Brain microvascular endothelial cell (primary cell): ENCODE measurements at regions not wholly inside any gene's neighbourhood (a gene's known extent, or its start where the extent isn't known, plus 50 kb on each side); places are given as distances from the start of the nearest gene placed in this dataset.
"Not testable (repeated sequence)": the region's sequence is repeated elsewhere in the genome, so short reads cannot be mapped to it uniquely, and the experiment has no call there.

ENCODE experiments used
- DNase-seq: peaks from one replicate; pipeline ENCODE4 v3.0.0-alpha.2; 2020
- H3K27ac ChIP-seq: fragments of 250-450 bp; sonication (Bioruptor Pico); 2 replicates; pipeline ENCODE4 v1.5.1; 2020; ENCODE audit warnings: mild to moderate bottlenecking, moderate library complexity
- H3K27me3 ChIP-seq: fragments of 250-450 bp; sonication (Bioruptor Pico); replicated peaks from 2 replicates; pipeline ENCODE4 v1.5.1; 2020; ENCODE audit warnings: mild to moderate bottlenecking
- H3K36me3 ChIP-seq: fragments of 250-450 bp; sonication (Bioruptor Pico); replicated peaks from 2 replicates; pipeline ENCODE4 v1.5.1; 2020; ENCODE audit warnings: mild to moderate bottlenecking
- H3K4me3 ChIP-seq: 2 replicates; pipeline ENCODE4 v1.5.1; 2011; ENCODE audit warnings: low read depth, mild to moderate bottlenecking, control low read depth, low read length, moderate library complexity
- CTCF ChIP-seq: IDR thresholded peaks from 2 replicates; pipeline ENCODE4 v1.5.1; 2011; ENCODE audit warnings: low read depth, mild to moderate bottlenecking, moderate library complexity, low read length, control low read depth, inconsistent platforms; ENCODE audit errors: missing control alignments
- in situ Hi-C: cut with HindIII; loops from 2 replicates; pipeline ENCODE4 v1.10.0; 2017; ENCODE audit warnings: low sequenced_read_pairs, low pct_ligation_motif_present

GRCh38 chr1:193891788-193892187 is 705.4 kb upstream of the B3GALT2 start:
- in situ Hi-C loops, result no loop called here
- Histone ChIP-seq H3K4me3 (no peak overlapping the region), H3K27me3 (no peaks in the 10 kb centered on the region), H3K27ac (no peak overlapping the region), H3K36me3 (no peaks in the 10 kb centered on the region)
- no peak for DNase-seq
- TF ChIP-seq CTCF, result no peak

- no peak for TF ChIP-seq CTCF
- Histone ChIP-seq H3K27me3 (no peaks in the 10 kb centered on the region), H3K36me3 (no peaks in the 10 kb centered on the region), H3K27ac (no peak overlapping the region), H3K4me3 (no peak overlapping the region)
- DNase-seq, result no peak
- in situ Hi-C loops, result no loop called here
These were observed 704.5 kb upstream of the B3GALT2 start for GRCh38 chr1:193890935-193891334.

GRCh38 chr1:193884848-193885558 is 698.6 kb upstream of the B3GALT2 start:
- no peak for DNase-seq
- H3K27ac ChIP-seq, result no peak overlapping the region
- H3K27me3 ChIP-seq, result no peaks in the 10 kb centered on the region
- no peaks in the 10 kb centered on the region for H3K36me3 ChIP-seq
- no peak overlapping the region for H3K4me3 ChIP-seq
- TF ChIP-seq CTCF, result no peak
- in situ Hi-C loops, result no loop called here

- H3K27me3 ChIP-seq, H3K4me3 ChIP-seq, DNase-seq, in situ Hi-C loops, H3K36me3 ChIP-seq, H3K27ac ChIP-seq: not testable (repeated sequence)
These were observed 691.5 kb upstream of the B3GALT2 start for GRCh38 chr1:193877920-193878319.

GRCh38 chr1:193868425-193868824 is 682.0 kb upstream of the B3GALT2 start:
- no peak overlapping the region for H3K27ac ChIP-seq
- in situ Hi-C loops, result no loop called here
- DNase-seq, result no peak
- H3K4me3 ChIP-seq, result no peak overlapping the region
- TF ChIP-seq CTCF, result no peak
- H3K27me3 ChIP-seq, result no peaks in the 10 kb centered on the region
- no peaks in the 10 kb centered on the region for H3K36me3 ChIP-seq

- no peak for DNase-seq
- in situ Hi-C loops, result no loop called here
These were observed 669.8 kb upstream of the B3GALT2 start for GRCh38 chr1:193856261-193856660.

More at GRCh38 chr1:193856261-193856660, 669.8 kb upstream of the B3GALT2 start:
- H3K27ac ChIP-seq, result no peak overlapping the region
- no peak for TF ChIP-seq CTCF
- H3K27me3 ChIP-seq, result no peaks in the 10 kb centered on the region
- no peak overlapping the region for H3K4me3 ChIP-seq
- H3K36me3 ChIP-seq, result no peaks in the 10 kb centered on the region
